Nephron (organoid): ENCODE measurements at regions not wholly inside any gene's neighbourhood (a gene's known extent, or its start where the extent isn't known, plus 50 kb on each side); places are given as distances from the start of the nearest gene placed in this dataset.

Experiments
- H3K27ac Mint-ChIP-seq, 3 experiments: 2 replicates each; pipeline ENCODE4 v1.8.0; 2020; ENCODE audit warnings: mixed read lengths in 3 of 3, mild to moderate bottlenecking in 2 of 3, moderate library complexity in 1 of 3
- H3K27me3 Mint-ChIP-seq: 2 replicates; pipeline ENCODE4 v1.8.0; 2021; ENCODE audit warnings: low read depth, mild to moderate bottlenecking, moderate library complexity, mixed read lengths
- H3K36me3 Mint-ChIP-seq: 2 replicates; pipeline ENCODE4 v1.8.0; 2020; ENCODE audit warnings: low read depth, mixed read lengths
- H3K4me1 Mint-ChIP-seq: 2 replicates; pipeline ENCODE4 v1.8.0; 2020; ENCODE audit warnings: mixed read lengths
- H3K4me3 Mint-ChIP-seq, 3 experiments: 2 replicates each; pipeline ENCODE4 v1.8.0; 2020; ENCODE audit warnings: mild to moderate bottlenecking in 3 of 3, mixed read lengths in 3 of 3, moderate library complexity in 2 of 3
- H3K9me3 Mint-ChIP-seq: 2 replicates; pipeline ENCODE4 v1.8.0; 2020; ENCODE audit warnings: mixed read lengths
- CTCF ChIP-seq, 3 experiments: fragments of 200-600 bp; sonication (generic); IDR thresholded peaks; one replicate each; pipeline ENCODE4 v1.5.0; 2021; ENCODE audit warnings: antibody characterized with exemption in 3 of 3; ENCODE audit not compliant: unreplicated experiment in 3 of 3

DNA sequence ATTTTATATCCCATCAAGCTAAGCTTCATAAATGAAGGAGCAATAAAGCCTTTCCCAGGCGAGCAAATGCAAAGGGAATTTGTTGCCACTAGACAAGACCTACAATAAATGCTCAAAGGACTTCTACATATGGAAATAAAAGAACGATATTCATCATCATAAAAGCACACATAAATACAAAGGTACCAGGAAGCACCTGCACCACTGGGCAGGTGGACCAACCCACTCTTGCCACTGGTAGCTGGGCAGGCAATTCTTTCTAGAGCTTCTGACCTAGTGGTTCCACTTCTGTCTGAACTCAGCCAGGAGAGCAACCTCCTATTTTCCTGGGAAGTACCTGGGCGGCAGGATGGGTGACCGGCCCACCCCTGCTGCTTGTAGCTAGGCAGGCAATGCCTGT lies 237.2 kb upstream of the ITM2A start:
- no peaks in the 10 kb centered on the region for H3K4me1 Mint-ChIP-seq

DNA sequence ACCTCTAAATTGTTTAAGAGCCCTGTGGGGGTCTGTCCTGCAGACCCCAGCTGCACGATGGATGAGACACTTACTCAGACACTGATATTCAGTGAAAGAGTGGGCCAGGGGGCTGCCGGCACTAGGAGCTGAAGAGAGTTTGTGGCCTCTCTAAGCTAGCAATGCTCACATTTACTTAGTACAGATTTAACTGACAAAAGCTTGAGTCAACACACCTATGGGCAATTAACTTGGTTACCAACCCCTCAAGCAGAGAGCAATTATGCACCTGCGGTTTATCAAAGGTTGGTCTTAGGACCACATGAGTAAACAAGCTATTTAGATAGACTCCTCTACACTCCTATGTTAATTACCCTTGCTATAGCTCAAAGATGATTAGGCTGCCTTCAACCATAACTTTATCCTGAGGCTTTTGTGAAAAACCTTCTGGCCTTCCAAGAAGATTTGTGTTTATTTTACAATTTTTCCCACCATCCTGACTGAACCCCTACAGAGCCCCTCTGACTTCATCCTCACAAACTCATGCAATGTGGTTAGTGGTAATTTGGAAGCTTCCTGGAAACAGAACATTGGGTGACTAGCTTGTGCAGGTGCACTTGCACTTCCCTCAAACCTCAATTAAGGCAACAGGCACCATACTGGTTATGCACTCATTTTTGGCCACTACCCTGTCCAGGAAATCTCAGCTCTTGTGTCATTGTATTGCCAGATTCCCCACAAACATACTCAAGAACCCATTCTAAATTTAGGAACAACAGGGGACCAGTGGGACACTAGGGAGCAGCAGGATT lies 234.4 kb upstream of the ITM2A start:
- Mint-ChIP-seq H3K4me3 (no peak overlapping the region), H3K4me1 (no peaks in the 10 kb centered on the region), H3K9me3 (no peaks in the 10 kb centered on the region), H3K27me3 (no peaks in the 10 kb centered on the region), H3K36me3 (no peaks in the 10 kb centered on the region), H3K27ac (no peak overlapping the region)
- no peak for TF ChIP-seq CTCF (IDR thresholded peaks at IDR 0.05; ENCODE audit: unreplicated experiment in 3 of 3)

More for the DNA sequence above, 237.2 kb upstream of the ITM2A start:
- H3K4me3 Mint-ChIP-seq: no peak overlapping the region
- no peaks in the 10 kb centered on the region for H3K36me3 Mint-ChIP-seq
- no peak for TF ChIP-seq CTCF (IDR thresholded peaks at IDR 0.05; ENCODE audit: unreplicated experiment in 3 of 3)
- no peak overlapping the region for H3K27ac Mint-ChIP-seq
- H3K9me3 Mint-ChIP-seq: no peaks in the 10 kb centered on the region
- H3K27me3 Mint-ChIP-seq: no peaks in the 10 kb centered on the region

GRCh38 chrX:79592259-79592658 lies 225.1 kb upstream of the ITM2A start:
- TF ChIP-seq CTCF (IDR thresholded peaks at IDR 0.05; ENCODE audit: unreplicated experiment in 3 of 3): no peak
- no peaks in the 10 kb centered on the region for H3K36me3 Mint-ChIP-seq
- no peak overlapping the region for H3K27ac Mint-ChIP-seq
- H3K4me3 Mint-ChIP-seq: no peak overlapping the region
- no peaks in the 10 kb centered on the region for H3K4me1 Mint-ChIP-seq
- no peaks in the 10 kb centered on the region for H3K27me3 Mint-ChIP-seq
- H3K9me3 Mint-ChIP-seq: no peaks in the 10 kb centered on the region

GRCh38 chrX:79588233-79588632 lies 221.1 kb upstream of the ITM2A start:
- Mint-ChIP-seq H3K4me1 (no peaks in the 10 kb centered on the region), H3K36me3 (no peaks in the 10 kb centered on the region), H3K27ac (no peak overlapping the region), H3K4me3 (no peak overlapping the region), H3K9me3 (peaks cover 8% of the 10 kb centered on the region), H3K27me3 (no peaks in the 10 kb centered on the region)
- no peak for TF ChIP-seq CTCF (IDR thresholded peaks at IDR 0.05; ENCODE audit: unreplicated experiment in 3 of 3)

- Mint-ChIP-seq H3K27ac (peak overlapping the region in 2 of 3 experiments; percentile 37 to 90), H3K9me3 (peaks cover 6% of the 10 kb centered on the region), H3K4me1 (no peaks in the 10 kb centered on the region), H3K27me3 (no peaks in the 10 kb centered on the region), H3K4me3 (no peak overlapping the region), H3K36me3 (no peaks in the 10 kb centered on the region)
- TF ChIP-seq CTCF (IDR thresholded peaks at IDR 0.05; ENCODE audit: unreplicated experiment in 3 of 3): no peak
Measured at GRCh38 chrX:79573760-79574159, 206.6 kb upstream of the ITM2A start.

GRCh38 chrX:79572566-79572965 lies 205.4 kb upstream of the ITM2A start:
- Mint-ChIP-seq H3K9me3 (peaks cover 9% of the 10 kb centered on the region), H3K27ac (no peak overlapping the region), H3K4me3 (no peak overlapping the region), H3K4me1 (no peaks in the 10 kb centered on the region), H3K36me3 (no peaks in the 10 kb centered on the region), H3K27me3 (no peaks in the 10 kb centered on the region)
- TF ChIP-seq CTCF (IDR thresholded peaks at IDR 0.05; ENCODE audit: unreplicated experiment in 3 of 3): no peak
